Activated T-helper 2 cell treated with anti-CD3 and anti-CD28 coated beads, Interferon-gamma antibody, Interleukin-2, Interleukin-4, amounts not matched to agents 10 μg/mL and 5 μg/mL and 100 μg/mL, durations not matched to agents 14 hours and 24 hours and 36 hours (primary cell): ENCODE measurements at regions not wholly inside any gene's neighbourhood (a gene's known extent, or its start where the extent isn't known, plus 50 kb on each side); places are given as distances from the start of the nearest gene placed in this dataset.

Experiments used
- DNase-seq: peaks from one replicate; pipeline ENCODE4 v3.0.0; 2021; ENCODE audit warnings: low spot score
- H3K27ac Mint-ChIP-seq: one replicate; pipeline ENCODE4 v1.8.0; 2021; ENCODE audit warnings: mixed read lengths
- H3K27me3 Mint-ChIP-seq: one replicate; pipeline ENCODE4 v1.8.0; 2021; ENCODE audit warnings: low read depth, mixed read lengths
- H3K36me3 Mint-ChIP-seq: one replicate; pipeline ENCODE4 v1.8.0; 2021; ENCODE audit warnings: low read depth, mixed read lengths
- H3K4me1 Mint-ChIP-seq: one replicate; pipeline ENCODE4 v1.8.0; 2021; ENCODE audit warnings: low read depth, mixed read lengths
- H3K4me3 Mint-ChIP-seq: one replicate; pipeline ENCODE4 v1.8.0; 2021; ENCODE audit warnings: low read depth, mild to moderate bottlenecking, moderate library complexity, mixed read lengths
- H3K9me3 Mint-ChIP-seq: one replicate; pipeline ENCODE4 v1.8.0; 2021; ENCODE audit warnings: mixed read lengths
- intact Hi-C: fragments of 100-400 bp; cut with micrococcal nuclease; formaldehyde crosslinking; loops from one replicate; pipeline ENCODE4 v1.15.1; 2023

DNA sequence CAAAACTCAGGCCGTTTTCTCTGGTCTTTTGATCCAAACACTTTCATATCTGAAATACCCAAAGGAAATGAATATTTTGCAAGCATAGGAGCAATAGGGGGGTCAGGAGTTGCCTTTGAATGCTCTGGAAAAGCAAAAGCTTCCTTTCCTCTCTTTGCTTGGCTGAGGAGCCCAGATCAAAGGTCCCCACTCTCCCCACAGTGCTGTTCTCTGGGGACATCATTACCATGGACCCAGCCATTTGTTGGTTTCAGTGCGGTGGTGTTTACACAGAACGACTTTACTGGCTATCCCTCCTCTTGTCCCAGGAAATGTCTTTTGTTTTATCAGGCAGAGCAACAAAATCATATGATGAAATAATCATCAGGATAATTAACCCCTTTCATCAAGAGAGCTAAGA, 1089.1 kb downstream of the TBC1D22A start:
- intact Hi-C loops = no loop called here
- Mint-ChIP-seq H3K4me1 (no peaks in the 10 kb centered on the region), H3K9me3 (no peaks in the 10 kb centered on the region), H3K36me3 (no peaks in the 10 kb centered on the region), H3K4me3 (no peak overlapping the region), H3K27me3 (peaks cover 2% of the 10 kb centered on the region), H3K27ac (no peak overlapping the region)
- DNase-seq = no peak

GRCh38 chr22:47850644-47851151, 1088.2 kb downstream of the TBC1D22A start:
- DNase-seq = no peak
- intact Hi-C loops = no loop called here
- Mint-ChIP-seq H3K4me1 (no peaks in the 10 kb centered on the region), H3K4me3 (no peak overlapping the region), H3K27ac (no peak overlapping the region), H3K27me3 (peaks cover 2% of the 10 kb centered on the region), H3K36me3 (no peaks in the 10 kb centered on the region), H3K9me3 (no peaks in the 10 kb centered on the region)

- no peaks in the 10 kb centered on the region for H3K4me1 Mint-ChIP-seq
- DNase-seq = no peak
- intact Hi-C loops = no loop called here
- no peaks in the 10 kb centered on the region for H3K9me3 Mint-ChIP-seq
- H3K4me3 Mint-ChIP-seq = no peak overlapping the region
- H3K27me3 Mint-ChIP-seq = peaks cover 2% of the 10 kb centered on the region
- no peaks in the 10 kb centered on the region for H3K36me3 Mint-ChIP-seq
- no peak overlapping the region for H3K27ac Mint-ChIP-seq
These were observed 1087.1 kb downstream of the TBC1D22A start for GRCh38 chr22:47849576-47849975.

DNA sequence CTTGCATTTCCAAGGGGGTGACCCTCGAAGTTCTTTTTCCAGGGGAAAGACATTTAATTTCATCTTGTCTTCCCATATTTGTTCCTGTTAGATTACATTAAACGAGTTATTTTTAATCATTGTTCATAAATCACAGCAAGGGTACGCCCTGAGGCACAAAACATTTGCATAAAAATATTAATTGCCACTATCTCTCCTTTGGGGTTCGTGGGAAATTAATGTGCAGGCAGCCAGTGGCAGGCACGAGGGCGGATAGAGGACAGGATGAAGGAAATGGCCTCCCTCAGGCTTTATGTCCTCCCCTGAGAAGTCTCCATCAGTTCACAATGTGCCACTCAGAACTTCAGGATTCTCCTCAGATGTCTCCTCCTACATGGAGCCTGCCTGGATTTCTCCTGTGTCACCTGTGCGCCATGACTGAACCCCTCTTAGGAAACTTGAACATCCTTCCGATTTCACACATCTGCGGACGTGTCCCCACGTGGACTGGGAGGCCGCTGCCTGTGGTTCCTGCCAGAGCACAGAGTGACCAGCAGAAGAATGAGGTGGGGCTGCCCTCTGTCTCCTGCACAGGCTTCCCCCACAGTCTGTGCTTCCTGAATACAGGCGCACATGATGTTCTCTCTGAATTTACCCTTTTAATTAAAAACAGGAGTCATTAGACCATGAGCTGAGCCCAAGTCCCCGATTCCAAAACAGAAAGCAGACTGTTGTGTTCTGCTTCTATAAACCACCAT, 1085.9 kb downstream of the TBC1D22A start:
- Mint-ChIP-seq H3K4me1 (no peaks in the 10 kb centered on the region), H3K27me3 (peaks cover 2% of the 10 kb centered on the region), H3K4me3 (no peak overlapping the region), H3K36me3 (no peaks in the 10 kb centered on the region), H3K9me3 (no peaks in the 10 kb centered on the region), H3K27ac (no peak overlapping the region)
- intact Hi-C loops = no loop called here
- DNase-seq = no peak

GRCh38 chr22:47847131-47847890, 1084.9 kb downstream of the TBC1D22A start:
- no peaks in the 10 kb centered on the region for H3K9me3 Mint-ChIP-seq
- no peaks in the 10 kb centered on the region for H3K4me1 Mint-ChIP-seq
- no peak for DNase-seq
- H3K4me3 Mint-ChIP-seq = no peak overlapping the region
- H3K27ac Mint-ChIP-seq = no peak overlapping the region
- H3K36me3 Mint-ChIP-seq = no peaks in the 10 kb centered on the region
- intact Hi-C loops = no loop called here
- peaks cover 2% of the 10 kb centered on the region for H3K27me3 Mint-ChIP-seq

DNA sequence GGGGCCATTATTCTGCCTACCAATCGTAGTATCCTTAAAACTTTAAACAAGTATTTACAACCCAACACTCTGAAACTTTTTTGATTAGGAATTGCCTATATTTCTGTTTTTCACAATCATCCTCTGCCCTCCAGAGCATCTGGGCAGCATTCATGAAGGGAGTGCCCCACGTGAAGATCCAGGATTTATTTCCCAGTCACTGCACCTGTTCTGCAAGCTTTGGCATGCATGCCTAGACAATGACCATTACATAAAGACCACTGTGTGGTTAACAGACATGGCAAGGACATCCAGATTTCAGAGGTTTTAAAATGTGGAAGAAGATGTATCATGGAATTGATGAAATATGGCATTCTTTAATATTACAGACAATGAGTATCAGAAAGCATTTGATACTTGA, 1083.8 kb downstream of the TBC1D22A start:
- H3K27ac Mint-ChIP-seq = no peak overlapping the region
- H3K27me3 Mint-ChIP-seq = no peaks in the 10 kb centered on the region
- no peaks in the 10 kb centered on the region for H3K36me3 Mint-ChIP-seq
- no peaks in the 10 kb centered on the region for H3K4me1 Mint-ChIP-seq
- no peaks in the 10 kb centered on the region for H3K9me3 Mint-ChIP-seq
- DNase-seq = no peak
- no peak overlapping the region for H3K4me3 Mint-ChIP-seq
- intact Hi-C loops = no loop called here

DNA sequence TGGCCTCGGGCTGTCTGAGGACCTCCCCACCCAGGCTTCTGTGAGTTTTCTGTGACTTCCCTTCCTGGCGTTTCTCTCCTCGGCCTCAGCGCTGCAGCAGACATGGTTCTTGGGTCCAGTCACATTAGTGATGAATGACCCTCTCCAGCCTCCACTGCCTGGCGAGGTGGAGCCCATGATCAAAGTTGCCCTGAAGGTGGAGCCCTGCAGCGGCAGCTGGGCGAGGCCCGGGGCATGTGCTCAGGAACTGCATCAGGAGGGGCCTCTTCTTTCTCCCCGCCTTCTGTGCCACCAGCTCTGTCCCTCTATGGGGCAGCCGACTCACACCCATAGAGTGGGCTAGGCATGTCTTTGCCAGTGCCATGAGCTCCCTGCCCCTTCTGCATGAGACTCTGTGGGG, 1079.7 kb downstream of the TBC1D22A start:
- no peak overlapping the region for H3K4me3 Mint-ChIP-seq

DNA sequence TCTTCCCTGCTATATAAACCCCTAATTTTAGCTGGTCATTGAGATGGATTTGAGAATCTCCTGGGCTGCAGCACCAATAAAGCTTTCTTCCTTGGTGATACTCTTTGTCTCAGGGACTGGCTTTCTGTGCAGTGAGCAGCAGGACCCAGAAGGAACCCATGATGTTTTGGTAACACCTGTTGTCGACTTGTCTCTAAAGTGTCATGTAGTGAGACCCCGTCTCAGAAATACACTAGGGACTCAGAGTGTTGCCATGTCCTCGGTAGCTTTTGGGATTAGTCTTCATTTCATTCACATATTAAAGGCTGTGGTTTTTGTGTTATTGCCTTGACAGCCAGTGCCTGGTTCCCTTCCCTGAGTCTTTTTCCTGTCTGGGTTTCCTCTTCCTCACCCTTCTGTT, 1078.7 kb downstream of the TBC1D22A start:
- Mint-ChIP-seq H3K27ac (no peak overlapping the region), H3K4me3 (no peak overlapping the region), H3K9me3 (no peaks in the 10 kb centered on the region), H3K27me3 (no peaks in the 10 kb centered on the region), H3K4me1 (no peaks in the 10 kb centered on the region), H3K36me3 (no peaks in the 10 kb centered on the region)
- DNase-seq = no peak
- intact Hi-C loops = no loop called here

More for the DNA sequence above, 1079.7 kb downstream of the TBC1D22A start:
- intact Hi-C loops = no loop called here
- Mint-ChIP-seq H3K36me3 (no peaks in the 10 kb centered on the region), H3K4me1 (no peaks in the 10 kb centered on the region), H3K9me3 (no peaks in the 10 kb centered on the region), H3K27ac (no peak overlapping the region), H3K27me3 (no peaks in the 10 kb centered on the region)
- DNase-seq = no peak

GRCh38 chr22:47839595-47840227, 1077.3 kb downstream of the TBC1D22A start:
- Mint-ChIP-seq H3K27ac (no peak overlapping the region), H3K4me1 (no peaks in the 10 kb centered on the region), H3K36me3 (no peaks in the 10 kb centered on the region), H3K4me3 (no peak overlapping the region), H3K27me3 (no peaks in the 10 kb centered on the region), H3K9me3 (no peaks in the 10 kb centered on the region)
- intact Hi-C loops = no loop called here
- DNase-seq = no peak

GRCh38 chr22:47837703-47838102, 1075.3 kb downstream of the TBC1D22A start:
- Mint-ChIP-seq H3K27me3 (no peaks in the 10 kb centered on the region), H3K9me3 (no peaks in the 10 kb centered on the region), H3K36me3 (no peaks in the 10 kb centered on the region), H3K4me1 (no peaks in the 10 kb centered on the region), H3K4me3 (no peak overlapping the region), H3K27ac (no peak overlapping the region)
- intact Hi-C loops = no loop called here
- DNase-seq = no peak

- no peak overlapping the region for H3K4me3 Mint-ChIP-seq
- no peaks in the 10 kb centered on the region for H3K4me1 Mint-ChIP-seq
- intact Hi-C loops = no loop called here
- no peak for DNase-seq
- H3K27ac Mint-ChIP-seq = no peak overlapping the region
- H3K9me3 Mint-ChIP-seq = no peaks in the 10 kb centered on the region
- no peaks in the 10 kb centered on the region for H3K36me3 Mint-ChIP-seq
- H3K27me3 Mint-ChIP-seq = no peaks in the 10 kb centered on the region
These were observed 1074.5 kb downstream of the TBC1D22A start for GRCh38 chr22:47836957-47837356.

GRCh38 chr22:47835726-47836125, 1073.3 kb downstream of the TBC1D22A start:
- no peak for DNase-seq
- Mint-ChIP-seq H3K27me3 (no peaks in the 10 kb centered on the region), H3K36me3 (no peaks in the 10 kb centered on the region), H3K9me3 (no peaks in the 10 kb centered on the region), H3K4me1 (no peaks in the 10 kb centered on the region), H3K27ac (no peak overlapping the region), H3K4me3 (no peak overlapping the region)
- intact Hi-C loops = no loop called here

DNA sequence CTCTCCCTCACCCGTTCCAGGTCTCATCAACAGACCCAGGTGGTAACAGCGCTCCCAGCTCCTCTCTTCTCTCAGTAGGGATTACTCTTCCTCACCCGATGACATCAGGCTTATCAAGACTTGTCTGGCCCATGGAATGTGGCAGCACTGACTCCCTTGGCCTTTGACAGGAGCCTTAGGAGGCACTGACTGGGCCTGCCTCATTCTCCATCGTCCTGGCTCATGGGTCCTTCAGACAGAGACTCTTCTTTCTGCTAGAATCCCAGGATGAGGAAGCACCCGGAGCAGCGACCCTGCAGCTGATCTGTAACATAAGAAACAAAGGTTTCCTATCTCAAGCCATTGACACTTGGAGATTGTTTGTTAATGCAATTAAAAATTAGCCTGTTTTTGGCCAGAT, 1063.6 kb downstream of the TBC1D22A start:
- Mint-ChIP-seq H3K36me3 (no peaks in the 10 kb centered on the region), H3K27me3 (no peaks in the 10 kb centered on the region), H3K4me1 (no peaks in the 10 kb centered on the region), H3K27ac (no peak overlapping the region), H3K9me3 (no peaks in the 10 kb centered on the region), H3K4me3 (no peak overlapping the region)
- DNase-seq = no peak
- intact Hi-C loops = no loop called here
